ENCODE measurements at regions not wholly inside any gene's neighbourhood (a gene's known extent, or its start where the extent isn't known, plus 50 kb on each side); places are given as distances from the start of the nearest gene placed in this dataset.

- no peak overlapping the region for H3K4ac ChIP-seq (ENCODE audit: low read depth in 1 of 2, low read length in 2 of 2)
- H3K36me3 ChIP-seq (ENCODE audit: control insufficient read depth in 1 of 2, insufficient read depth in 2 of 2, low read depth in 1 of 2, low read length in 2 of 2) = no peaks in the 10 kb centered on the region
- H2BK15ac ChIP-seq (ENCODE audit: low read depth, poor library complexity, severe bottlenecking) = no peak overlapping the region
- no peak overlapping the region for H3K9ac ChIP-seq (ENCODE audit: low read length)
- no peak overlapping the region for H3K4me2 ChIP-seq (ENCODE audit: low read length, poor library complexity, severe bottlenecking)
- H3K9me3 ChIP-seq (ENCODE audit: control insufficient read depth, low read length) = no peaks in the 10 kb centered on the region
- no peaks in the 10 kb centered on the region for H3K79me1 ChIP-seq (replicated peaks; ENCODE audit: low read length, poor library complexity, severe bottlenecking)
- no peak overlapping the region for H3K23ac ChIP-seq (ENCODE audit: low read length in 2 of 2)
- H3K27me3 ChIP-seq (ENCODE audit: control insufficient read depth in 1 of 2, insufficient read depth in 1 of 2, low read length in 2 of 2) = no peaks in the 10 kb centered on the region
- 98% methylated on average over 3 of the region's 3 CpGs for WGBS
- H3K4me1 ChIP-seq (ENCODE audit: control insufficient read depth, insufficient read depth, low read depth, low read length) = no peaks in the 10 kb centered on the region
- H4K91ac ChIP-seq (ENCODE audit: low read length) = no peak overlapping the region
- no peak overlapping the region for H2BK5ac ChIP-seq (ENCODE audit: low read depth, low read length, poor library complexity, severe bottlenecking)
- H2BK120ac ChIP-seq (ENCODE audit: low read depth, low read length) = no peak overlapping the region
- H2BK12ac ChIP-seq (ENCODE audit: low read length in 2 of 2) = no peak overlapping the region
- no peak overlapping the region for H2AK5ac ChIP-seq (ENCODE audit: low read length, severe bottlenecking)
- no peak for DNase-seq
- no peak overlapping the region for H3K18ac ChIP-seq (ENCODE audit: low read depth in 1 of 2, low read length in 2 of 2)
- no peak overlapping the region for H2AFZ ChIP-seq (ENCODE audit: low read depth, low read length)
- H3K27ac ChIP-seq (ENCODE audit: low read length, poor library complexity, severe bottlenecking) = no peak overlapping the region
- H3K14ac ChIP-seq (ENCODE audit: low read length in 2 of 2) = no peak overlapping the region
- no peak overlapping the region for H3K4me3 ChIP-seq (ENCODE audit: insufficient read depth in 1 of 2, low read depth in 1 of 2, low read length in 2 of 2)
- no peak overlapping the region for H4K8ac ChIP-seq (ENCODE audit: low read length)
Observed at GRCh38 chr13:71217827-71218226, 649.2 kb downstream of the DACH1 start.

- no peak overlapping the region for H2BK15ac ChIP-seq (ENCODE audit: low read depth, poor library complexity, severe bottlenecking)
- H3K27me3 ChIP-seq (ENCODE audit: control insufficient read depth in 1 of 2, insufficient read depth in 1 of 2, low read length in 2 of 2) = no peaks in the 10 kb centered on the region
- H3K9ac ChIP-seq (ENCODE audit: low read length) = no peak overlapping the region
- no peak overlapping the region for H3K14ac ChIP-seq (ENCODE audit: low read length in 2 of 2)
- no peak for DNase-seq
- no peaks in the 10 kb centered on the region for H3K4me1 ChIP-seq (ENCODE audit: control insufficient read depth, insufficient read depth, low read depth, low read length)
- H2AK5ac ChIP-seq (ENCODE audit: low read length, severe bottlenecking) = no peak overlapping the region
- H3K9me3 ChIP-seq (ENCODE audit: control insufficient read depth, low read length) = no peaks in the 10 kb centered on the region
- no peak overlapping the region for H3K4me2 ChIP-seq (ENCODE audit: low read length, poor library complexity, severe bottlenecking)
- H2BK120ac ChIP-seq (ENCODE audit: low read depth, low read length) = no peak overlapping the region
- no peak overlapping the region for H3K23ac ChIP-seq (ENCODE audit: low read length in 2 of 2)
- no peaks in the 10 kb centered on the region for H3K79me1 ChIP-seq (replicated peaks; ENCODE audit: low read length, poor library complexity, severe bottlenecking)
- no peak overlapping the region for H2BK5ac ChIP-seq (ENCODE audit: low read depth, low read length, poor library complexity, severe bottlenecking)
- no peak overlapping the region for H3K18ac ChIP-seq (ENCODE audit: low read depth in 1 of 2, low read length in 2 of 2)
- H2BK12ac ChIP-seq (ENCODE audit: low read length in 2 of 2) = no peak overlapping the region
- H3K27ac ChIP-seq (ENCODE audit: low read length, poor library complexity, severe bottlenecking) = no peak overlapping the region
- H3K4ac ChIP-seq (ENCODE audit: low read depth in 1 of 2, low read length in 2 of 2) = no peak overlapping the region
- H4K91ac ChIP-seq (ENCODE audit: low read length) = no peak overlapping the region
- H2AFZ ChIP-seq (ENCODE audit: low read depth, low read length) = no peak overlapping the region
- 90% methylated on average over 4 of the region's 4 CpGs for WGBS
- no peaks in the 10 kb centered on the region for H3K36me3 ChIP-seq (ENCODE audit: control insufficient read depth in 1 of 2, insufficient read depth in 2 of 2, low read depth in 1 of 2, low read length in 2 of 2)
- no peak overlapping the region for H3K4me3 ChIP-seq (ENCODE audit: insufficient read depth in 1 of 2, low read depth in 1 of 2, low read length in 2 of 2)
- H4K8ac ChIP-seq (ENCODE audit: low read length) = no peak overlapping the region
Observed at GRCh38 chr13:71214821-71215220, 652.2 kb downstream of the DACH1 start.

GRCh38 chr13:71214357-71214756, 652.6 kb downstream of the DACH1 start:
- no peak overlapping the region for H3K4me3 ChIP-seq (ENCODE audit: insufficient read depth in 1 of 2, low read depth in 1 of 2, low read length in 2 of 2)
- DNase-seq = no peak
- H3K4me1 ChIP-seq (ENCODE audit: control insufficient read depth, insufficient read depth, low read depth, low read length) = no peaks in the 10 kb centered on the region
- no peak overlapping the region for H2BK120ac ChIP-seq (ENCODE audit: low read depth, low read length)
- 94% methylated on average over 3 of the region's 3 CpGs for WGBS
- H2BK12ac ChIP-seq (ENCODE audit: low read length in 2 of 2) = no peak overlapping the region
- no peak overlapping the region for H4K8ac ChIP-seq (ENCODE audit: low read length)
- H3K4ac ChIP-seq (ENCODE audit: low read depth in 1 of 2, low read length in 2 of 2) = no peak overlapping the region
- no peak overlapping the region for H2BK5ac ChIP-seq (ENCODE audit: low read depth, low read length, poor library complexity, severe bottlenecking)
- no peak overlapping the region for H2AFZ ChIP-seq (ENCODE audit: low read depth, low read length)
- no peak overlapping the region for H3K9ac ChIP-seq (ENCODE audit: low read length)
- no peaks in the 10 kb centered on the region for H3K9me3 ChIP-seq (ENCODE audit: control insufficient read depth, low read length)
- no peak overlapping the region for H2AK5ac ChIP-seq (ENCODE audit: low read length, severe bottlenecking)
- no peak overlapping the region for H3K18ac ChIP-seq (ENCODE audit: low read depth in 1 of 2, low read length in 2 of 2)
- H2BK15ac ChIP-seq (ENCODE audit: low read depth, poor library complexity, severe bottlenecking) = no peak overlapping the region
- no peaks in the 10 kb centered on the region for H3K36me3 ChIP-seq (ENCODE audit: control insufficient read depth in 1 of 2, insufficient read depth in 2 of 2, low read depth in 1 of 2, low read length in 2 of 2)
- H3K27ac ChIP-seq (ENCODE audit: low read length, poor library complexity, severe bottlenecking) = no peak overlapping the region
- H3K79me1 ChIP-seq (replicated peaks; ENCODE audit: low read length, poor library complexity, severe bottlenecking) = no peaks in the 10 kb centered on the region
- H3K4me2 ChIP-seq (ENCODE audit: low read length, poor library complexity, severe bottlenecking) = no peak overlapping the region
- no peak overlapping the region for H4K91ac ChIP-seq (ENCODE audit: low read length)
- no peak overlapping the region for H3K23ac ChIP-seq (ENCODE audit: low read length in 2 of 2)
- no peak overlapping the region for H3K14ac ChIP-seq (ENCODE audit: low read length in 2 of 2)
- no peaks in the 10 kb centered on the region for H3K27me3 ChIP-seq (ENCODE audit: control insufficient read depth in 1 of 2, insufficient read depth in 1 of 2, low read length in 2 of 2)

GRCh38 chr13:71213252-71213821, 653.7 kb downstream of the DACH1 start:
- Histone ChIP-seq H3K4me1 (ENCODE audit: control insufficient read depth, insufficient read depth, low read depth, low read length) (no peaks in the 10 kb centered on the region), H3K4me2 (ENCODE audit: low read length, poor library complexity, severe bottlenecking) (no peak overlapping the region), H2AK5ac (ENCODE audit: low read length, severe bottlenecking) (no peak overlapping the region), H3K27me3 (ENCODE audit: control insufficient read depth in 1 of 2, insufficient read depth in 1 of 2, low read length in 2 of 2) (no peaks in the 10 kb centered on the region), H3K9ac (ENCODE audit: low read length) (no peak overlapping the region), H3K79me1 (replicated peaks; ENCODE audit: low read length, poor library complexity, severe bottlenecking) (no peaks in the 10 kb centered on the region), H3K4ac (ENCODE audit: low read depth in 1 of 2, low read length in 2 of 2) (no peak overlapping the region), H4K8ac (ENCODE audit: low read length) (no peak overlapping the region), H2BK120ac (ENCODE audit: low read depth, low read length) (no peak overlapping the region), H3K18ac (ENCODE audit: low read depth in 1 of 2, low read length in 2 of 2) (no peak overlapping the region), H4K91ac (ENCODE audit: low read length) (no peak overlapping the region), H2AFZ (ENCODE audit: low read depth, low read length) (no peak overlapping the region), H3K27ac (ENCODE audit: low read length, poor library complexity, severe bottlenecking) (no peak overlapping the region), H2BK15ac (ENCODE audit: low read depth, poor library complexity, severe bottlenecking) (no peak overlapping the region), H3K23ac (ENCODE audit: low read length in 2 of 2) (no peak overlapping the region), H3K4me3 (ENCODE audit: insufficient read depth in 1 of 2, low read depth in 1 of 2, low read length in 2 of 2) (no peak overlapping the region), H2BK5ac (ENCODE audit: low read depth, low read length, poor library complexity, severe bottlenecking) (no peak overlapping the region), H2BK12ac (ENCODE audit: low read length in 2 of 2) (no peak overlapping the region), H3K36me3 (ENCODE audit: control insufficient read depth in 1 of 2, insufficient read depth in 2 of 2, low read depth in 1 of 2, low read length in 2 of 2) (no peaks in the 10 kb centered on the region), H3K9me3 (ENCODE audit: control insufficient read depth, low read length) (no peaks in the 10 kb centered on the region), H3K14ac (ENCODE audit: low read length in 2 of 2) (no peak overlapping the region)
- DNase-seq = no peak
- 92% methylated on average over 2 of the region's 2 CpGs for WGBS
